ENCODE measurements at regions not wholly inside any gene's neighbourhood (a gene's known extent, or its start where the extent isn't known, plus 50 kb on each side); places are given as distances from the start of the nearest gene placed in this dataset.

- intact Hi-C loops (cut with micrococcal nuclease) = no loop called here
Observed at GRCh38 chr22:23411739-23412138, 168.4 kb downstream of the IGLL1 start.

GRCh38 chr22:23410411-23410810, 169.7 kb downstream of the IGLL1 start:
- intact Hi-C loops (cut with micrococcal nuclease) = no loop called here

GRCh38 chr22:23409976-23410375, 170.1 kb downstream of the IGLL1 start:
- intact Hi-C loops (cut with micrococcal nuclease) = no loop called here

DNA sequence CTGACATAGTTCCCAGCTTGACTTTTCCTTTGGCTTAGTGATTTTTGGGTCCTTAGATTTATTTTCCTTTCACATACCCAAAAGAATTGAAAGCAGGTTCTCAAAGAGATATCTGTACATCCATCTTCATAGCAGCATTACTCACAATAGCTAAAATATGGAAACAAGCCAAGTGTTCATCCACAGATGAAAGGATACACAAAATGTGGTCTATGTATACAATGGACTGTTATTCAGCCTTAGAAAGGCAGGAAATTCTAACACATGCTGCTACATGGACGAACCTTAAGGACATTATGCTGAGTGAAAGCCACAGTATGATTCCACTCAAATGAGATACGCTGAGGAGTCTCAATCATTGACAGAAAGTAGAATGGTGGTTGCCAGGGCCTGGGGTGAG, 171.8 kb downstream of the IGLL1 start:
- intact Hi-C loops (cut with micrococcal nuclease) = no loop called here

DNA sequence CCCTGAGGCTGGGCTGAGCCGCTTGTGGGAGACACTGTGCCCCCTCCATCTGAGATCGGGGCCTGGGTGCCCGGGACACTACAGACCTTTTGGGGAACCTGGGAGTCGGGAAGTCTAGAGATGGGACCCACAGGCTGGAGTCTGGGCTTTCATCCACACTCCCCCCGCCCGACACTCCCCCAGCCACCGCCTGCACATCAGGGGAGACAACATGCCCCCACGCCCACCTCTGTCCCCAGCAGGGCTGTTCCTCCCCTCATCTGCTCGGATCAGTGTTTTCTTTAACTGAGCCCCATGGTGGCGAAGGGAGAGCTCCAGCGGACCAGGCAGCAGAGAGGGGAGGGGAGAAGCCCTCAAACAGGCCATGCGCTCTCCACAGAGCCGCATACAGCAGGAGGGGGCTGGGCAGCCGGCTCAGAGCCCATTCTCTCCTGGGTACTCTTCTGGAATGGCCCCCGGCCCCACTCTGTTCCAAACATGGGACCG, 174.7 kb downstream of the IGLL1 start:
- intact Hi-C loops (cut with micrococcal nuclease) = no loop called here

DNA sequence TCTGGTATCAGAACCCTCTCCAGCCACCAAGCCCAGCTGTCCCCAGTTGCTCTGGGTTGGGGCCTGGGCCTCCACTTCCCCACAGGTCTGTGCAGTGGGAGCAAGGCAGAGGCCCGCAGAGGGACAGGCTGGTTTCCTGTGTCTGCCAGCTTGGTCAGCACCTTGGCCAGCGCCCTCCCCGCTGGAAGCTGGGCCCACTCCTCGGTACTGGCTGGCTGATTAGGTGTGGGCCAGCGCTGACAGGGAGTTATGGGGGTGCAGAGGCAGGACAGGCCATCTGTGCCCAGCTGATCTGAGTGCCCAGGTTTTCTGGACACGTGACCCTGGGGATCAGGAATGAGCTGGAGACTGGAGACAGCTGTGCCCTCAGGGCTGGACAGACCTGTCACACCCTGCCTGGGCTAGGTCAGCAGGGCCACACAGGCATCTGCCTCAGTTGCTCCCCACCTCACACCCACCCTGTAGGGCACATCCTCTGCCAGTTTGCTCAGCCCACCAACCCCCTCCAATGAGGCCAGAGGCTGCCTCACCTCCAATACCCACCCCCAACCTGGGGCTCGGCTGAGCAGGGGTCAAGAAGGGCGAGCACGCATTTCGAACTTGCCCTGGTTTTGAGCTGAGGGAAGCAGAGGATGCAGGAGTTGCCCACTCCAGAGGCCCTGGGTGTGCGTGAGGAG, 175.3 kb downstream of the IGLL1 start:
- intact Hi-C loops (cut with micrococcal nuclease) = no loop called here

DNA sequence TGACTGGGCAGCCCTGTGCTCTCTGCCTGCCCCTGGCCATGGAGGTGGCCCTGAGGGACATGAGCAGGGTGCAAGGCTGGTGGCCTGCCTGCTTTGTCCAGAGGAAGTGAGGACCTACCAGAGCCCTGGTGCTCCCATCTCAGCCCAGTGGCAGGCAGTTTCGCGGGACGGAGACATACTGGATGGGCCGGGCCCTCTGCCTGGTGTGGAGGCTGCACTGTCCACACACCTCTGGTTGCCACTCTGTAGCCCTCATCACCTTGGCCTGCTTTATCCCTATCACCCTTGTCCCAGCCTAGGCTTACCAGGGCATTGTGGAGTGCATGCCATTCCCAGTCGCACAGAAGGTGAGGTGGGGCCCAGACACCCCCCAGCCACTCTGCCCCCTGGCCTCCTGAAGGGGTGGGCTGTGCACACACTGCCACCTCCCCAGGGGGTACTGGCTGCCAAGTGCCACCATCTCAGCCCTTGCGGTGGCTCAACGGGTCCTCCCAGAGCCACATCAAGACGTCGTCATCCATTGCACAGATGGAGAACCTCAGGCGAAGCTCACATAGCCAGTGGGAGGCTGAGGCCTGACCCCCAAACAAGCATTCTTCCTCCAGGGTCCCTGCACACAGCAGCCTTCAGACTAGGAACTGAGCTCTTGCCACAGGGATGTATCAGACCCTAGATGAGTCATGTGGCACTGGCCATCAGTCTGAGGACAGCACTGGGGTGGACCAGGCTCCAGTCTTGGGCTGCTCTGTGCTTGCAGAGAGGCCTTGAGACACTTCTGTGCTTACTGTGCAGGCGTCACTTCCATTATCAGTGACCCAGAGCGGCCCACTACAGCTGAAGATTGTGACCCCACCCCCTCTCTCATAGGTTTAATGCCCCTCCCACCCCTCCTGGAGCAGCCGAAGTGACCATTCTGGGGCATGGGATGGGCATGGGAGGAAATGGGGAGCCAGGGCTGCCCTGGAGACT, 176.1 kb downstream of the IGLL1 start:
- intact Hi-C loops (cut with micrococcal nuclease) = no loop called here

GRCh38 chr22:23403152-23403719, 176.9 kb downstream of the IGLL1 start:
- intact Hi-C loops (cut with micrococcal nuclease) = no loop called here

DNA sequence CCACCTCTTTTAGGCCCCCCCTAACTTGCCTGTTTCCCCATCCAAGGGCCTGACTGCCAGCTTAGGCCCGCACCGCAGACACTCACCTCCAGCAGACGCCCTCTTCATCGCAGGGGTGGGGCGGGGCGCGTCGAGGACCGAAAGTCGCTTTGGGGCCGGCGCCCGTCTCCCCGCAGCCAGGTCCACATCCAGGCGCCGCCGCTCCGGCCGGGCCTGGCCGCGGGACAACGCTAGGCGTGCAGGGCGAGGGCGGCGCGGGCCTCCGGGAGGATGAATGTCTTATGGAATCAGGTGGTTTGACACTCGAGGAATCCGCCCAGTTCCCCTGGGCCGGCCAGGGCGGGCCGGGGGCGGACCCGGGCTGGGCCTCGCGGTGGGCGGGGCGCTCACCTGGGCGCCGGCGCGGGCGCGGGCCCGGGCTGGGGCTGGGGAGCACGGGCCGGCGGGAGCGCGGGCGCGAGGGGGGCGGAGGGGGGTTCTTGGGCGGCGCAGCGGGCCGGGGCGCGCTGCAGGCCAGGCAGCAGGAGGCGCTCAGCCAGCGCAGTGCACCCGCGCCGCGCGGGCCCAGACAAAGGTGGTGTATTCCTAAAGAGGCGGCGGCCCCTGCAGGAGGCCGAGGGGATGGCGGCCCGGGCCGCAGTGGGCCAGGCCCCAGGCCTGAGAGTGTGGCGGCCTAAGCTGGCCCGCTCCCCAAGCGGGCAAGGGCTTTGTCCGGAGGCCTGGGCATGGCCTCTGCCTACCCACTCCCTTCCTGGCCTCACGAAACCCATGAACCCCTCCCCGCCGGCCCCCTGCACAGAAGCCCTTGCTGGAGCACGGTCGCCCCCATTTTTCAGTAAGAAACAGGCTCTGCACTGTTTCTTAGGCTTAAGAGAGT, 177.6 kb downstream of the IGLL1 start:
- intact Hi-C loops (cut with micrococcal nuclease) = loop anchor here (1.0 kb wide), 1 partner anchor 137 kb away; no protein-coding TSS in a partner anchor

- intact Hi-C loops (cut with micrococcal nuclease) = loop anchor here (1.0 kb wide), 1 partner anchor 137 kb away; no protein-coding TSS in a partner anchor
Observed at GRCh38 chr22:23401910-23402274, 178.2 kb downstream of the IGLL1 start.

GRCh38 chr22:23401111-23401909, 178.8 kb downstream of the IGLL1 start:
- intact Hi-C loops (cut with micrococcal nuclease) = no loop called here

- intact Hi-C loops (cut with micrococcal nuclease) = no loop called here
Observed at GRCh38 chr22:23400286-23400981, 179.7 kb downstream of the IGLL1 start.

- intact Hi-C loops (cut with micrococcal nuclease) = no loop called here
Observed at GRCh38 chr22:23399367-23400285, 180.5 kb downstream of the IGLL1 start.

- intact Hi-C loops (cut with micrococcal nuclease) = no loop called here
Observed at GRCh38 chr22:23398701-23399366, 181.3 kb downstream of the IGLL1 start.

- intact Hi-C loops (cut with micrococcal nuclease) = no loop called here
Observed at GRCh38 chr22:23397613-23398567, 182.2 kb downstream of the IGLL1 start.

GRCh38 chr22:23397008-23397612, 183.0 kb downstream of the IGLL1 start:
- intact Hi-C loops (cut with micrococcal nuclease) = no loop called here

Data from T-helper 2 cell treated with Interferon-gamma antibody and Interleukin-4, amounts not matched to agents 100 ng/mL and 5 ng/mL, for 36 hours (primary cell).